ENCODE measurements at regions not wholly inside any gene's neighbourhood (a gene's known extent, or its start where the extent isn't known, plus 50 kb on each side); places are given as distances from the start of the nearest gene placed in this dataset.

GRCh38 chr13:75947448-75947847 lies 311.3 kb downstream of the LMO7 start:
- H3K27ac ChIP-seq: no peak overlapping the region
- no peaks in the 10 kb centered on the region for H4K20me1 ChIP-seq
- no peak overlapping the region for H3K4me3 ChIP-seq
- no peak for TF ChIP-seq Cebpa-rat (IDR thresholded peaks at IDR 0.05)
- no peak overlapping the region for H3K4me2 ChIP-seq
- no peaks in the 10 kb centered on the region for H3K27me3 ChIP-seq
- no peaks in the 10 kb centered on the region for H3K36me3 ChIP-seq
- H3K4me1 ChIP-seq: no peaks in the 10 kb centered on the region
- H3K9ac ChIP-seq: no peak overlapping the region
- no peaks in the 10 kb centered on the region for H3K9me3 ChIP-seq

GRCh38 chr13:75946536-75947284 lies 310.6 kb downstream of the LMO7 start:
- Histone ChIP-seq H3K4me3 (no peak overlapping the region), H3K27me3 (no peaks in the 10 kb centered on the region), H4K20me1 (no peaks in the 10 kb centered on the region), H3K9ac (no peak overlapping the region), H3K36me3 (no peaks in the 10 kb centered on the region), H3K4me2 (no peak overlapping the region), H3K4me1 (no peaks in the 10 kb centered on the region), H3K9me3 (no peaks in the 10 kb centered on the region), H3K27ac (no peak overlapping the region)
- TF ChIP-seq Cebpa-rat (IDR thresholded peaks at IDR 0.05): no peak

GRCh38 chr13:75945841-75946482 lies 309.8 kb downstream of the LMO7 start:
- Histone ChIP-seq H3K36me3 (no peaks in the 10 kb centered on the region), H4K20me1 (no peaks in the 10 kb centered on the region), H3K9ac (no peak overlapping the region), H3K9me3 (no peaks in the 10 kb centered on the region), H3K4me3 (no peak overlapping the region), H3K27me3 (no peaks in the 10 kb centered on the region), H3K4me2 (no peak overlapping the region), H3K27ac (no peak overlapping the region), H3K4me1 (no peaks in the 10 kb centered on the region)
- TF ChIP-seq Cebpa-rat (IDR thresholded peaks at IDR 0.05): no peak

- H3K4me2 ChIP-seq: no peak overlapping the region
- no peak overlapping the region for H3K27ac ChIP-seq
- no peaks in the 10 kb centered on the region for H3K27me3 ChIP-seq
- TF ChIP-seq Cebpa-rat (IDR thresholded peaks at IDR 0.05): no peak
- H3K4me1 ChIP-seq: 0 out of 2 replicates have a peak, but pooled peaks cover 4% of the 10 kb centered on the region
- H3K9ac ChIP-seq: no peak overlapping the region
- no peaks in the 10 kb centered on the region for H3K9me3 ChIP-seq
- H4K20me1 ChIP-seq: no peaks in the 10 kb centered on the region
- H3K4me3 ChIP-seq: no peak overlapping the region
- no peaks in the 10 kb centered on the region for H3K36me3 ChIP-seq
Observed at GRCh38 chr13:75938811-75939560, 302.9 kb downstream of the LMO7 start.

- no peak overlapping the region for H3K9ac ChIP-seq
- no peaks in the 10 kb centered on the region for H3K9me3 ChIP-seq
- no peak overlapping the region for H3K4me3 ChIP-seq
Observed at GRCh38 chr13:75936791-75937190, 300.7 kb downstream of the LMO7 start.

GRCh38 chr13:75935805-75936204 lies 299.7 kb downstream of the LMO7 start:
- Histone ChIP-seq H3K9ac (no peak overlapping the region), H3K4me2 (no peak overlapping the region), H3K9me3 (no peaks in the 10 kb centered on the region), H3K27ac (no peak overlapping the region), H4K20me1 (no peaks in the 10 kb centered on the region), H3K4me1 (0 out of 2 replicates have a peak, but pooled peaks cover 4% of the 10 kb centered on the region), H3K27me3 (no peaks in the 10 kb centered on the region), H3K36me3 (no peaks in the 10 kb centered on the region), H3K4me3 (no peak overlapping the region)
- no peak for TF ChIP-seq Cebpa-rat (IDR thresholded peaks at IDR 0.05)

More at GRCh38 chr13:75936791-75937190, 300.7 kb downstream of the LMO7 start:
- Histone ChIP-seq H3K27ac (no peak overlapping the region), H4K20me1 (no peaks in the 10 kb centered on the region), H3K27me3 (no peaks in the 10 kb centered on the region), H3K36me3 (no peaks in the 10 kb centered on the region), H3K4me2 (no peak overlapping the region), H3K4me1 (0 out of 2 replicates have a peak, but pooled peaks cover 4% of the 10 kb centered on the region)
- TF ChIP-seq Cebpa-rat (IDR thresholded peaks at IDR 0.05): no peak

- Histone ChIP-seq H3K36me3 (no peaks in the 10 kb centered on the region), H3K9me3 (no peaks in the 10 kb centered on the region), H3K27me3 (no peaks in the 10 kb centered on the region), H3K27ac (no peak overlapping the region), H3K4me2 (no peak overlapping the region), H3K4me1 (0 out of 2 replicates have a peak, but pooled peaks cover 4% of the 10 kb centered on the region), H4K20me1 (no peaks in the 10 kb centered on the region), H3K4me3 (no peak overlapping the region), H3K9ac (no peak overlapping the region)
- TF ChIP-seq Cebpa-rat (IDR thresholded peaks at IDR 0.05): no peak
Observed at GRCh38 chr13:75934889-75935288, 298.8 kb downstream of the LMO7 start.

- H3K27me3 ChIP-seq: no peaks in the 10 kb centered on the region
- no peaks in the 10 kb centered on the region for H3K36me3 ChIP-seq
- no peak overlapping the region for H3K27ac ChIP-seq
- no peak overlapping the region for H3K4me2 ChIP-seq
- H4K20me1 ChIP-seq: no peaks in the 10 kb centered on the region
- H3K9me3 ChIP-seq: peaks cover 5% of the 10 kb centered on the region; the same call in 1 of the 2 replicates
- no peaks in the 10 kb centered on the region for H3K4me1 ChIP-seq
- H3K4me3 ChIP-seq: no peak overlapping the region
- no peak for TF ChIP-seq Cebpa-rat (IDR thresholded peaks at IDR 0.05)
- no peak overlapping the region for H3K9ac ChIP-seq
Observed at GRCh38 chr13:75932636-75933035, 296.5 kb downstream of the LMO7 start.

GRCh38 chr13:75931116-75931515 lies 295.0 kb downstream of the LMO7 start:
- Histone ChIP-seq H3K36me3 (no peaks in the 10 kb centered on the region), H3K27me3 (no peaks in the 10 kb centered on the region), H3K27ac (no peak overlapping the region), H3K4me3 (no peak overlapping the region), H4K20me1 (no peaks in the 10 kb centered on the region), H3K4me1 (no peaks in the 10 kb centered on the region), H3K9me3 (peaks cover 5% of the 10 kb centered on the region; the same call in 1 of the 2 replicates), H3K4me2 (no peak overlapping the region), H3K9ac (no peak overlapping the region)
- no peak for TF ChIP-seq Cebpa-rat (IDR thresholded peaks at IDR 0.05)

- no peak overlapping the region for H3K27ac ChIP-seq
- no peaks in the 10 kb centered on the region for H4K20me1 ChIP-seq
- no peak overlapping the region for H3K9ac ChIP-seq
- H3K4me2 ChIP-seq: no peak overlapping the region
- peaks cover 4% of the 10 kb centered on the region for H3K4me1 ChIP-seq
- H3K4me3 ChIP-seq: no peak overlapping the region
- H3K27me3 ChIP-seq: no peaks in the 10 kb centered on the region
- no peaks in the 10 kb centered on the region for H3K36me3 ChIP-seq
- TF ChIP-seq Cebpa-rat (IDR thresholded peaks at IDR 0.05): no peak
- H3K9me3 ChIP-seq: peaks cover 5% of the 10 kb centered on the region; the same call in 1 of the 2 replicates
Observed at GRCh38 chr13:75929076-75929475, 292.9 kb downstream of the LMO7 start.

Data from BLaER1 (cell line).